ENCODE measurements at regions not wholly inside any gene's neighbourhood (a gene's known extent, or its start where the extent isn't known, plus 50 kb on each side); places are given as distances from the start of the nearest gene placed in this dataset.

- TF ChIP-seq YY1 (IDR thresholded peaks at IDR 0.05; ENCODE audit: insufficient read depth, insufficient read length) (no peak), SUZ12 (IDR thresholded peaks at IDR 0.05; ENCODE audit: extremely low read depth, insufficient read depth, insufficient read length) (no peak), ZNF274 (IDR thresholded peaks at IDR 0.05; ENCODE audit: low read depth, low read length) (no peak)
These were observed 393.0 kb downstream of the PAX1 start for GRCh38 chr20:22098511-22098910.
